GM12878 (cell line): ENCODE measurements at regions not wholly inside any gene's neighbourhood (a gene's known extent, or its start where the extent isn't known, plus 50 kb on each side); places are given as distances from the start of the nearest gene placed in this dataset.

ENCODE experiments used
- ATAC-seq: fragments of 200-7000 bp; cut with Tn5 transposase; 3 replicates; pipeline ENCODE4 v1.9.1; 2020; ENCODE audit warnings: mild to moderate bottlenecking, moderate library complexity
- BruUV-seq: library from RNA; stranded (reverse); fragments of 400-500 nt; replicated peaks from 2 replicates; lab custom pipeline; 2021; lab: Mats Ljungman, UMichigan
- CTCF ChIA-PET: fragments of 300-600 bp; sonication (Branson Sonifier 250); formaldehyde crosslinking; extraction: SDS; loops from one replicate; lab custom pipeline; 2021; ENCODE audit warnings: inconsistent platforms; lab: Yijun Ruan, JAX
- POLR2A ChIA-PET: fragments of 350-600 bp; formaldehyde crosslinking; extraction: SDS; loops from one replicate; lab custom pipeline; 2021; ENCODE audit warnings: inconsistent platforms; lab: Charles Lee
- RAD21 ChIA-PET: fragments of 300-600 bp; sonication (Branson Sonifier 250); formaldehyde crosslinking; loops from one replicate; lab custom pipeline; 2023; ENCODE audit warnings: antibody characterized with exemption; ENCODE audit not compliant: unreplicated experiment; lab: Charles Lee
- SMC1A ChIA-PET: fragments of 300-600 bp; sonication (Branson Sonifier 250); formaldehyde crosslinking; loops from one replicate; lab custom pipeline; 2023; ENCODE audit not compliant: unreplicated experiment, uncharacterized antibody; lab: Charles Lee
- DNase-seq: peaks from one replicate; pipeline ENCODE4 v3.0.0-alpha.2; 2011; ENCODE audit warnings: low read depth, low spot score
- FAIRE-seq: peaks from 3 replicates; lab custom pipeline; 2011; peaks lifted over from hg19 to GRCh38; lab: Jason Lieb, UNC
- H2AFZ ChIP-seq: 2 replicates; pipeline ENCODE4 v1.6.0; 2011; ENCODE audit warnings: low read depth, low read length, control low read depth; ENCODE audit not compliant: control insufficient read depth
- H3K27ac ChIP-seq: 2 replicates; pipeline ENCODE4 v1.5.1; 2011; ENCODE audit warnings: control low read depth; ENCODE audit not compliant: control insufficient read depth, insufficient read depth
- H3K27me3 ChIP-seq, 2 experiments: replicated peaks in 1 of 2; 2 replicates each; pipeline versions ENCODE4 v1.6.0 to v1.6.1; 2011; ENCODE audit warnings: low read length in 1 of 2; ENCODE audit not compliant: control insufficient read depth in 2 of 2, insufficient read depth in 2 of 2
- H3K36me3 ChIP-seq, 2 experiments: 2 replicates each; pipeline ENCODE4 v1.5.1; 2011; ENCODE audit warnings: low read length in 1 of 2; ENCODE audit not compliant: control insufficient read depth in 2 of 2, insufficient read depth in 2 of 2
- H3K4me1 ChIP-seq: 2 replicates; pipeline ENCODE4 v1.6.1; 2011; ENCODE audit warnings: mild to moderate bottlenecking, low read length, moderate library complexity, mixed read lengths; ENCODE audit not compliant: control insufficient read depth, insufficient read depth
- H3K4me2 ChIP-seq: 2 replicates; pipeline ENCODE4 v1.6.0; 2011; ENCODE audit warnings: control low read depth; ENCODE audit not compliant: control insufficient read depth, insufficient read depth
- H3K4me3 ChIP-seq: fragments of 200-600 bp; sonication (generic); 2 replicates; pipeline ENCODE4 v1.5.1; 2016
- H3K79me2 ChIP-seq: 2 replicates; pipeline ENCODE4 v1.6.0; 2011; ENCODE audit warnings: low read length; ENCODE audit not compliant: control insufficient read depth, insufficient read depth
- H3K9ac ChIP-seq: 2 replicates; pipeline ENCODE4 v1.8.0; 2011; ENCODE audit warnings: low read length, control low read depth, mixed read lengths; ENCODE audit not compliant: control insufficient read depth, insufficient read depth
- H3K9me3 ChIP-seq: replicated peaks from 3 replicates; pipeline ENCODE4 v1.5.1; 2011; ENCODE audit warnings: mild to moderate bottlenecking, low read length; ENCODE audit not compliant: control insufficient read depth, insufficient read depth
- H4K20me1 ChIP-seq: 2 replicates; pipeline ENCODE4 v1.6.0; 2011; ENCODE audit not compliant: control insufficient read depth, insufficient read depth
- CHD2 ChIP-seq: IDR thresholded peaks from 2 replicates; pipeline ENCODE4 v1.6.1; 2011; ENCODE audit warnings: low read depth, low read length, improper control_type of control experiment, borderline replicate concordance
- E2F8 ChIP-seq: fragments of 450-650 bp; IDR thresholded peaks from 2 replicates; pipeline ENCODE4 v1.6.1; 2018; ENCODE audit warnings: mild to moderate bottlenecking, low read depth, moderate library complexity; ENCODE audit not compliant: partially characterized antibody
- HDAC2 ChIP-seq: fragments of 200-600 bp; sonication (generic); IDR thresholded peaks from 2 replicates; pipeline ENCODE4 v1.6.1; 2017
- HDAC6 ChIP-seq: fragments of 200-600 bp; sonication (generic); IDR thresholded peaks from one replicate; pipeline ENCODE4 v1.8.0; 2017; ENCODE audit warnings: antibody characterized with exemption; ENCODE audit not compliant: unreplicated experiment
- HDGF ChIP-seq: fragments of 450-650 bp; IDR thresholded peaks from 2 replicates; pipeline ENCODE4 v1.6.1; 2016; ENCODE audit warnings: antibody characterized with exemption
- SMAD5 ChIP-seq: IDR thresholded peaks from 2 replicates; pipeline ENCODE4 v1.6.1; 2016; ENCODE audit warnings: antibody characterized with exemption, low read depth
- SMARCA5 ChIP-seq: fragments of 450-650 bp; IDR thresholded peaks from 2 replicates; pipeline ENCODE4 v1.6.1; 2017; ENCODE audit warnings: mild to moderate bottlenecking
- TBL1XR1 ChIP-seq: IDR thresholded peaks from 2 replicates; pipeline ENCODE4 v1.6.1; 2012; ENCODE audit warnings: low read depth, low read length, improper control_type of control experiment
- ZNF274 ChIP-seq: IDR thresholded peaks from one replicate; pipeline ENCODE4 v1.8.0; 2011; ENCODE audit not compliant: insufficient read length, insufficient read depth
- WGBS: methylation state at CpG from one replicate; pipeline ENCODE4 v1.1.6; 2016; ENCODE audit warnings: low lambda C conversion rate; ENCODE audit not compliant: insufficient replicate concordance, insufficient coverage; ENCODE audit errors: missing lambda C conversion rate; 5-methylcytosine and 5-hydroxymethylcytosine counted together
- in situ Hi-C: fragments of 300-500 bp; cut with MboI; formaldehyde crosslinking; loops from 9 replicates; pipeline ENCODE4 v1.14.3; 2018; ENCODE audit warnings: mixed read lengths
- intact Hi-C: fragments of 100-400 bp; cut with micrococcal nuclease; formaldehyde crosslinking; loops from one replicate; pipeline ENCODE4 v1.14.2; 2022; ENCODE audit not compliant: unreplicated experiment
- TF ChIP-seq, protein P1 (sequence below): fragments of 450-650 bp; formaldehyde crosslinking; IDR thresholded peaks from 2 replicates; pipeline ENCODE4 v1.5.0; 2022; ENCODE audit warnings: mild to moderate bottlenecking, missing genetic modification characterization

DNA sequence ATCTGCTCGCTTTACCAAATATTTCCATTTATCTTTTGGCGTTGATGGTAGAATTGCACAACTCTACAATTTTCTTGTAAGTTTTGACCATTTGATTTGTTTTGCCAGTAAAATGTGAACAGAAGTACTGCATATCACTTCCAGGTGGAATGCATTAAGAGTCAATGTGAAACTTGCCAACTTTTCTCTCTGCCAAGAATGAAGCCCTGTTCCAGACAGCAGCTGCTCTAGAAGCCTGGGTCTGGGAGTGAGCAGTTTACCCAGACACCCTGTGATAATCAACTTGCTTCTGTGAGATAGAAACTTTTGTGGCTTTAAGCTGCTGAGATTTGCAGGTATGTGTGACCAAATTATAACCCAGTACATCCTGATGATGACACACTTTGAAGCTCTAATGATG is 115.9 kb upstream of the SYT4 start:
- Histone ChIP-seq H3K79me2 (no peaks in the 10 kb centered on the region), H3K27ac (no peak overlapping the region), H3K9ac (no peak overlapping the region), H3K36me3 (no peaks in the 10 kb centered on the region), H3K4me2 (no peak overlapping the region), H4K20me1 (no peaks in the 10 kb centered on the region), H3K4me3 (no peak overlapping the region), H3K9me3 (no peaks in the 10 kb centered on the region), H3K4me1 (no peaks in the 10 kb centered on the region), H2AFZ (no peak overlapping the region), H3K27me3 (no peaks in the 10 kb centered on the region)
- intact Hi-C loops: no loop called here
- no TSS peak for BruUV-seq
- no peak for ATAC-seq
- no peak for FAIRE-seq
- ChIA-PET SMC1A (no interaction called here), RAD21 (no interaction called here), CTCF (no interaction called here), POLR2A (no interaction called here)
- DNase-seq: no peak
- 5% methylated on average over 2 of the region's 2 CpGs for WGBS
- TF ChIP-seq HDAC2 (no peak), SMARCA5 (no peak), CHD2 (no peak), ZNF274 (no peak), HDAC6 (no peak), HDGF (no peak), E2F8 (no peak), SMAD5 (no peak), TBL1XR1 (no peak)
- TF ChIP-seq, protein P1, sequence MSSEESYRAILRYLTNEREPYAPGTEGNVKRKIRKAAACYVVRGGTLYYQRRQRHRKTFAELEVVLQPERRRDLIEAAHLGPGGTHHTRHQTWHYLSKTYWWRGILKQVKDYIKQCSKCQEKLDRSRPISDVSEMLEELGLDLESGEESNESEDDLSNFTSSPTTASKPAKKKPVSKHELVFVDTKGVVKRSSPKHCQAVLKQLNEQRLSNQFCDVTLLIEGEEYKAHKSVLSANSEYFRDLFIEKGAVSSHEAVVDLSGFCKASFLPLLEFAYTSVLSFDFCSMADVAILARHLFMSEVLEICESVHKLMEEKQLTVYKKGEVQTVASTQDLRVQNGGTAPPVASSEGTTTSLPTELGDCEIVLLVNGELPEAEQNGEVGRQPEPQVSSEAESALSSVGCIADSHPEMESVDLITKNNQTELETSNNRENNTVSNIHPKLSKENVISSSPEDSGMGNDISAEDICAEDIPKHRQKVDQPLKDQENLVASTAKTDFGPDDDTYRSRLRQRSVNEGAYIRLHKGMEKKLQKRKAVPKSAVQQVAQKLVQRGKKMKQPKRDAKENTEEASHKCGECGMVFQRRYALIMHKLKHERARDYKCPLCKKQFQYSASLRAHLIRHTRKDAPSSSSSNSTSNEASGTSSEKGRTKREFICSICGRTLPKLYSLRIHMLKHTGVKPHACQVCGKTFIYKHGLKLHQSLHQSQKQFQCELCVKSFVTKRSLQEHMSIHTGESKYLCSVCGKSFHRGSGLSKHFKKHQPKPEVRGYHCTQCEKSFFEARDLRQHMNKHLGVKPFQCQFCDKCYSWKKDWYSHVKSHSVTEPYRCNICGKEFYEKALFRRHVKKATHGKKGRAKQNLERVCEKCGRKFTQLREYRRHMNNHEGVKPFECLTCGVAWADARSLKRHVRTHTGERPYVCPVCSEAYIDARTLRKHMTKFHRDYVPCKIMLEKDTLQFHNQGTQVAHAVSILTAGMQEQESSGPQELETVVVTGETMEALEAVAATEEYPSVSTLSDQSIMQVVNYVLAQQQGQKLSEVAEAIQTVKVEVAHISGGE: no peak
- in situ Hi-C loops: no loop called here
